NCI-H748 (cell line): ENCODE measurements at regions not wholly inside any gene's neighbourhood (a gene's known extent, or its start where the extent isn't known, plus 50 kb on each side); places are given as distances from the start of the nearest gene placed in this dataset.

Experiments used
- DNase-seq: peaks from one replicate; lab custom pipeline; 2025; ENCODE audit not compliant: unreplicated experiment; lab: John Stamatoyannopoulos, UW

DNA sequence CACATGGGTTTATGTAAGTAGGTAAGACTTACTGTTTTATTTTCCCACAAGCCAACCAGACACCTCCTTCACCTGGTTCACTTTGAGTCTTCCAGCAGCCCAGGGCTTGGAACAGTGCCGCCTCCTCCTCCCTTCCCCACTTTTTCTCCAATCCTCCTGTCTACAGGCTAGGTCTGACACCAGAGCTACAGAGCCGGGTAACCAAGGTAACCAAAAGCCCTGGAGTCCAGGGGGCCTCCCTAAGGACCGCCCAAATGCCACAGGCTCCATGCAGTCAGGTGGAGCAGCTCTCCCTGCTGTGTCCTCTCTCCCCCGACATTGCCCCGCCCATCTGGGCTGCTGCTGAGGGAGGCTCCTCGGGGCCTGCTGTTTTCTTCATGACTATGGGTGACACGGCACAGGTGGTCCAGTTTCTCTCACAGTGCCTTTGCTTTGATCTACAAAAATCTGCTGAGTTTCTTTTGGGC is 138.0 kb upstream of the EFNA5 start:
- peak; percentile 80 for DNase-seq

DNA sequence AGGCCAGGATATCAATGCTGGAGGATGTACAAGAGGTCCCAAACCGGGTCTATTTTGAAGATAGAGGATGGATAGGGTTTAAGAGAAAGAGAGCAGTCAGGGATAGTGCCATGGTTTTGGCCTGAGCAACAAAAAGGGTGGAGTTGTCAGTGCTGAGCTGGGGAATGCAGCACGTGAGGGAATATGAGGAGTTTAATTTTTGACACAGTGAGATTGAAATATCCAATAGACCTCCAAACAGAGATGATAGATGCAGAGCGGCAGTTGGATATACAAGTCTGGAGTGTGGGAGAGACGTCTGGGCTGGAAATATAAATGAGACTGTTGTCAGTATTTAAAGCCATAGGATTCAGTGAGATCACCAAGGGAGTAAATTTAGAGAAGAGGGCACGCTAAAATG is 136.7 kb upstream of the EFNA5 start:
- DNase-seq, result no peak

DNA sequence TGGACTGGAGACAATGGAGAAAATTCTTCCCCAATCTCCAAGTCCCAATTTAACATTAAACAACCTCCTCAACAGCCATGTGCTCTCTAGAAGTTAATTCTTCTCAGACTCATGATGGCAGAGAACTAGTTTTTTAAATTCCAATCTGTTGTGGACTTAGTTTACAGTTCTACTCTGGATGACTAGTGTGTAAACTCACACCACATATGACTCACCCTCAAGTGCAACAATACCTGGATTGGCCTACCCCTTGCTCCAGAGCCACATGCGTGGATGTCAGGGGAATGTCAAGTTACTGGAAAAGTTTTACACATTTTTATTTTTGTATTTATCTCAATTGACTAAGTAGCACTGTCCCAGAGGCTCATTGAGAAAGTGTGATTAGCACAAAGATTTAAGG is 136.0 kb upstream of the EFNA5 start:
- no peak for DNase-seq

DNA sequence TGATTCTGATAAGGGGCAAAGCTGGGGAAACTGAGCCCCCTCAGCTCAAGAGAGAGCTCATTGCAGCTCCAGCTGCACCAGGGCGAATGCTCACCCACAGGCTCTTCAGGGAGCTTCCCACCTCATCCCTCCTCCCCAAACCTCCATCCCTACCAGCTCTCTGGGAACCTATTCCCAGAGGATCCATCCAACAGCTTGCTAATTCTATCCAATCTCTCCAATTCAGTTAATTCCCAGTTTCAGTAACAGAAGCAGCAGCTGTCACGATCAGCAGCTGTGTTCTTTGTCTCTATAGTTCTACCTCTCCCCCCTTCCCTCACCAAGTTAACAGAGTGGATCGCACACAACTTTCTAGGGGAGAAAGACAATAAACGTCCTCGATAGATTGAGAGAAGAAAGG is 135.5 kb upstream of the EFNA5 start:
- peak; percentile 27 for DNase-seq

DNA sequence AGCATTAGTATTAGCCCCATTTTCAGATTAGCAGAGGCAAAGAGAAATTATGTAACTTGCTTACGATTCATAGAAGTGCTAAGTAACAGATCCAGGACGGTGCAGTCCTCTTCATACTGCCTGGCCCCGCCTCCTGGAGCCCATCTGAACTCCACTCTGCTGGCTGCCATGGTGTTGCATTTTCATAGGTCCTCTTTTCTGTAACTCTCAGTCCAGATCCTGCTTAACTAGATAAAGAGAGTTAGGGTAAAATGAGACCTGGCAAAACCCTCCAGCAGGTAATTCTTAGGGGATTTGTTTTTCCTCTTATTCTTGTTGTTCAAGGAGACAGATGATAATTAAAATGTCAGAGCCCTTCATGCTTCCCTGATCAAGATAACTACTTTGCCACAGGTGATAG is 135.1 kb upstream of the EFNA5 start:
- DNase-seq, result peak; percentile 16

DNA sequence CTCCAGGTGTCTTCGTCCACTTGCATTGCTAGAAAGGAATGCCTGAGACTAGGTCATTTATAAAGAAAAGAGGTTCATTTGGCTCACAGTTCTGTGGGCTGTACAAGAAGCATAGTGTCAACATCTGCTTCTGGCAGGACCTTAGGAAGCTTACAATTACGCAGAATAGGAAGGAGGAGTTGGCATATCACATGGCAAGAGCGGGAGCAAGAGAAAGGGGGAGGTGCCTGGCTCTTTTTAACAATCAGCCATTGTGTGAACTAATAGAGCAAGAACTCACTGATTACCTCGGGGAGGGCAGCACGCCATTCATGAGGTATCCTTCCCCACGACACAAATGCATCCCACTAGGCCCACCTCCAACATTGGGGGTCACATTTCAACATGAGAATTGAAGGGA is 134.4 kb upstream of the EFNA5 start:
- no peak for DNase-seq

DNA sequence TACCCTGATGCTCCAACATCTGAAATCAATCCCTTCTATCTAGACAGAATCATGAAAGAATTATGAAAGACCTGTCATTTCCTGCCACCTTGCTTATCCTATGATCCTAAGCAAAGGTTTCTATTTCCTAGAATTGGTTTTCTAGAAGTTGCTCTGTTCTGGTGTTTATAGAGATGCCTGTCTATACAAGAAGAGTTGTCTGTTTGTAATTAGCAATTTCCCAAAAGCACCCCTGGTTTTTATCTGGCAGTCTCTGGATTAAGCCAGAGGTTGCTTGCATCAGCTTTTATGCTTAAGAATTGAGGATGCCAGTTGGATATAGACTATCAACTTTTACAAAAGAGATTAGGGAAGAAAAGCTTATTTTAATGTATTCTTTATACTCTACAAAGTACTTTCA is 133.0 kb upstream of the EFNA5 start:
- DNase-seq, result no peak

DNA sequence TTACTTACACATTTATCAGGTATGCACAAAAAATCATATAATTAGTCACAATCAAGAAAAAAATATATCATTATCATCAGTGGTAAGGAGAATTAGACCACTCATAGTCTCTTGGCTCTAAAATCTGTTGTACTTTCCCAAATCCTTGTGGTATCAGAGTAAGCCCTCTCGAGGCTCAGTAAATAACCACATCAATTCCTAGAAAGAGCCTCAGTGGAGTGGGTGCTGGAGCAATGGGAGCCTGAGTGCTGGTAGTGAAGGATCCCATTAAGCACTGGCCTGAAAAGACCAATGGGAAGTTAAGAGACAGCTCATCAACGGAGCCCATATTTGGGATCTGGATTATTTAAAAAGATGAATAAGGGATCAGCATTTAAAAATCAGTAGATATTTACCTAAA is 130.3 kb upstream of the EFNA5 start:
- DNase-seq, result no peak

DNA sequence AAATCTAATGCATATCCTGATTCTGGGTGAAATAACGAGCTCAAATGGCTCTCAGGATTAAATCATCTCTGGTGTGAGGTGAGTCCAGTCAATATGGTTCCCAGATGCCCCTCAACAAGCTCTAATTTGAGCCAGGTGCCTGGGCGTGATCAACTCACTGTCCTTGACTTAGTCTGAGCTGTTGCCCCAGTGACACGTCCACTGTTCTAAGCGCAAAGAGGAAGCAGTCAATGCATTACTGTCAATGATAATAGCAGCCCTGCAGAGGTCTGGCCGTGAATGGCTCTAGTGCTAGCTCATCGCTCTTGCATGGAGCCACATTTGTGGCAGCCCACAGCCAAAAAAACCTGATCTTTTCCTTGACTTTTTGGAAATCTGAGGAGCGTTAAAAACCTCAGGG is 128.6 kb upstream of the EFNA5 start:
- DNase-seq, result peak; percentile 9

DNA sequence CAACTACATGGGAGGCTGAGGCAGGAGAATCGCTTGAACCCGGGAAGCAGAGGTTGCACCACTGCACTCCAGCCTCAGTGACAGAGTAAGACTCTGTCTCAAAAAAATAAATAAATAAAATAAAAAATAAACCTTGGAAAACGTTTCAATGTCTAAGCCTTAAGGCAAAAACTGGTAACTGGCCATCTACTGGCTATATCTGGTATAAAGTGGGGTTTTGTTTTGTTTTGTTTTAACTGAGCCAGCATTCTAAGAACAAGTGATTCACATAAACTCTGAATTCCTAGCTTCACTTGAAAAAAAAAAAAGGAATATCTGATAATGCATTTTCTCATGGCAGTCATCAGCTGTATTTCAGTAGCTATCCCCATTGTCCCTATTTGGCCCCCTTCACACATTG is 126.1 kb upstream of the EFNA5 start:
- no peak for DNase-seq

DNA sequence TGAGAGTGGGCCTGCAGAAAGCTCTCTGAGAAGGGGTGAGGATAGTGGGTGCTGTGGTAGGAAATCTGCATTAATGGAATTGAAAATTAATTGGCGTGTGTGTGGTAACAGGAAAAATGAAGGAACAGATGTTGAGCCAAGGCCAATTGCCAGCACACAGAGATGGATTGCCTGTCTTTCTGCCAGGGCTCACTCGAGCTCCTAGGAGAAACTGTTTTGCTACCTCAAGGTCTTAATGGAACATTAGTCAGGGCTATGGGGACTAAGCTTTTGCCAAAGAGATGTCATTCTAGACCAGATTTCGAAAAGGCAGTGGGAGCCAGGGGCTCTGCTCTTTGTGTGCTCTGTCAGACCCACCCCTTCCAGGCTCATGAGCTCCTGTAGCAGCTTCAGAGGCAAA is 124.0 kb upstream of the EFNA5 start:
- DNase-seq, result no peak

DNA sequence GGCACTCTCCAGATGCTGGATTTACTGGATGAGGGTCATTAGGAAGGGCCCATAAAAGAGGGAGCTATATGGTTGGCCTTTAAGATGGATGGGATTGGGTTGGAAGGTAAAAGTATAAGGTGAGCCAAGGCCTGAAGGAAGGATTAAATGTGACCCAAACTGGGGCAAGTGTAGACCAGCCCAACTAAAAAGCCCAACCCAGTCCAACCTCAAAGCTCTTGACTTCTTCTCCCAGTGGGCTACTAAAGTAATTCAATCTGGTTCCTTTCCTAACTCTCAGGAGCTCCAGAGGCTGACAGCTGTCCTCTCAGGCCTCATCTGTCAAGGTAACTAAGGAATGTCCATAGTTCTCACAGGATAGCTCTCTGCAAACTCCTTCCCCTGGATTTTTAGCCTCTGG is 122.2 kb upstream of the EFNA5 start:
- no peak for DNase-seq

DNA sequence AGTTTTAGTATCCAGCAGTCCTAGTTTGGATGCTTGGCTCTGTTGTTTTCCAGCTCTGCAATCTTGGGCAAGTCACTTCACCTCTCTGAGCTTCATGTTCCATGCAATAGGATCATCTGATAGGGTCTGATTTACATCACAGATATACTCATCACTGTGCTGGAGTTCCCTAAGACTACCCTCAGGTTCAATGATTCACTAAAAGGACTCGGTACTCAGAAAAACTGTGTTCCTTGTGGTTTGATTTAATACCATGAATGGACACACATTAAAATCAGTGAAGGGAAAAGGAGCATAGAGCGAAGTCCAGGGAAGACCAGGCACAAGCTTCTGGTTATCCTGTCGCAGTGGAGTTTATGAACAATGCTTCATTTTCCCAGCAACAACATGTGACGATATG is 119.9 kb upstream of the EFNA5 start:
- no peak for DNase-seq

DNA sequence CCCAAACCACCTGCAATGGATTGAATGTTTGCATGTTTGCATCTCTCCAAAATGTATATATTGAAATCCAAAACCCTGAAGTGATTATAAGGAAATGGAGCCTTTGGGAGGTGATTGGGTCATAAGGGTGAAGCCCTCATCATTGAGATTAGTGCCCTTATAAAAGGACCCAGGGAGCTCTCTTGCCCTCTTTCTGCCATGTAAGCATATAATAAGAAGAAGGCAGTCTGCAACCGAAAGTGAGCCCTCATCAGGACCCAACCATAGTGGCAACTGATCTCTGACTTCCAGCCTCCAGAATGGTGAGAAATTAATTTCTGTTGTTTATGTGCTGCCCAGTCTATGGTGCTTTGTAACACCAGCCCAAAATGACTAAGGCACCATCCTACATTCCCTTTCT is 115.7 kb upstream of the EFNA5 start:
- DNase-seq, result no peak

DNA sequence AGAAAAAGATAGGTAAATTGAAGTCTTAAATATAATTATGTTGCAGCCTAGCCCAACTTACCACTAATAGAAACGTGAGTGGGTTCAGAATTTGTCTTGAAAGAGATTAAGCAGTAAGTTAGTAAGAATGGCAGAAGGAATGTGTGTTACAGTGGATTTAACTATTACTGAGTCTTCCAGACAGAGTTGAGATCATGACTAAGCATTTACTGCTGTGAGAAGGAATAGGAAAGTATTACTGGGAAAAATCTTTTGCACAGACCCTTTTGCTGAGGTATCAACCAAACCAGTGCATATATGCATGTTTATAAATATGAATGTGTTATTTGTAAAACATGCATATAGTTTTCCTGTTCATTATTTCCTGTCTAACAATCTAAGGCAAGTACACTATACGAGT is 112.8 kb upstream of the EFNA5 start:
- DNase-seq, result no peak

DNA sequence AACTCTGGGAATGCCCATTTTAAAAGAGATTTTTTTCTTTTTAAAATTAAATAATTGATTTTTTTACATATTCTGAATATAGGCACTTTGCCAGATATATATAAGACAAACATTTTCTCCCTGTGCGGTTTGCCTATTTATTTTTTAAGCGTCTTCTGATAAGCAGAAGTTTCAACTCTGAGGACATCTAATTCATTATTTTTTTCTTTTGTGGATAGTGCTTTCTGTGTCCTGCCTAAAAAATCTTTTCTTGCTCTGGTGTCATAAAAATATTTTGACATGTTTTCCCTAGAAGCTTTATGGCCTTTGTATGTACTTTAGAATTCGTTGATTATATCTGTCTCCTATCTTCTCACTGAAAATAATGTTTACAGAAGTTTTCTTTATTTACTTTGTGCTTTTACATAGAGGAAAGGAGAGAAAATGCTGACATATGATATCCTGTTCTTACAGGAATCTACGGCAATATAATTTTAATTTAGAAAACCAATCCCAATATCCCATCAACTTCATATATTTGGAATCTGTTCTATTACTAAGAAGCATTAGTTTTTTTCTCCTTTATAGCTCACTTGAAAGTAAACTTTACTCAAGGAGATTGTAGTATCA is 111.9 kb upstream of the EFNA5 start:
- DNase-seq, result no peak

DNA sequence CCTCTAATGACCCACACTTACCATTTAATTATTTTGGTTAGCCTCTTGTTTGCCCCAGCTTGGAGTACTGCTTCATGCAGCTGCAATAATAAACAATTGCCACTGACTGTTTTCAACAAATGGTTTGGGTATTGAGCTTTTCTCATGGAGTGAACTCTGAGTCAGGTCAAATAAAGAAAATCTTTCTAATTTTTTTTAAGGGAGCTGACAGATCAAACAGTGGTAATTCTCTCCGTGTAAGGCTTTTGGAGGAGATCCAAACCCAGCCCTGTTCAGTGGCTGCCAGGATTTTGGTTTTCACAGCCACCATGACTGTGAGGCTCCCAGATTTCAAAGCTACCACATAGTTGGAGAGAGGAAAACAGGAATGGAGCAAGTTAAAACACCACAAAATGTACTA is 110.7 kb upstream of the EFNA5 start:
- DNase-seq, result no peak

DNA sequence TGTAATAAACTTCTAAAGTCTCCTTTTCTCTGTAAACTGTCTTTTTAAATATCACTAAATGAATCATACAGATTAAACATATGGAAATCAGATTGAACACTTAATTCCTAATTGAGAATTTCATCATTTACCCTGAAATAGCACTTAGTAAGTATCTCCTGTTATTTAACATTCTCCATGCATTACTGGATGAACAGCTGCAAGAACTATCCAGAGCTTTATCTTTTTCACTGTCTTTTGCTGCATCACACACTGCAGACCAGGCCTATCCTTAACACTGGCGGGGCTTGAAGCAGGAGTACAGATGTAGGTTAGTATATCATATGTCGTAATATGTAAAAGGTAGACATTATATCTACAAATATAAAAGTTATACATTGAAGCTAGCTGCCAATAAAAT is 108.7 kb upstream of the EFNA5 start:
- no peak for DNase-seq

DNA sequence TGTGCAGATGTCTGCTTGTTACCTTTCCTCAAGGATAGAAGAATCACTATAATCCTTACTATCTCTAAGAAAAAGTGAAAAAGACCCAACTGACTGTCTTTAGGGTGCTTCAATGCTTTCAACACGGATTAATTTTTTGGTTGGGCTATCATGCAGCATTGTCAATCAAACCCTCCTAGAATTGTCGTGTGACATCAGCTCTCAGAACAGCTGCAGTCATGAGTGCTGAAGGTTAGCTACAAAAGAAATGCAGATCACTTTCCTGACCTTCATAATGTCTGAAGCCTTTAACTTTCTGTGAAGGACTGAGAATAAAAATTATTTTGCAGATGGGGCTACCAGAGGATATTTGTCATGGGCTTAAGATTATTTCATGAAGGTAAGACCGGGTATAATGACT is 107.9 kb upstream of the EFNA5 start:
- DNase-seq, result no peak

DNA sequence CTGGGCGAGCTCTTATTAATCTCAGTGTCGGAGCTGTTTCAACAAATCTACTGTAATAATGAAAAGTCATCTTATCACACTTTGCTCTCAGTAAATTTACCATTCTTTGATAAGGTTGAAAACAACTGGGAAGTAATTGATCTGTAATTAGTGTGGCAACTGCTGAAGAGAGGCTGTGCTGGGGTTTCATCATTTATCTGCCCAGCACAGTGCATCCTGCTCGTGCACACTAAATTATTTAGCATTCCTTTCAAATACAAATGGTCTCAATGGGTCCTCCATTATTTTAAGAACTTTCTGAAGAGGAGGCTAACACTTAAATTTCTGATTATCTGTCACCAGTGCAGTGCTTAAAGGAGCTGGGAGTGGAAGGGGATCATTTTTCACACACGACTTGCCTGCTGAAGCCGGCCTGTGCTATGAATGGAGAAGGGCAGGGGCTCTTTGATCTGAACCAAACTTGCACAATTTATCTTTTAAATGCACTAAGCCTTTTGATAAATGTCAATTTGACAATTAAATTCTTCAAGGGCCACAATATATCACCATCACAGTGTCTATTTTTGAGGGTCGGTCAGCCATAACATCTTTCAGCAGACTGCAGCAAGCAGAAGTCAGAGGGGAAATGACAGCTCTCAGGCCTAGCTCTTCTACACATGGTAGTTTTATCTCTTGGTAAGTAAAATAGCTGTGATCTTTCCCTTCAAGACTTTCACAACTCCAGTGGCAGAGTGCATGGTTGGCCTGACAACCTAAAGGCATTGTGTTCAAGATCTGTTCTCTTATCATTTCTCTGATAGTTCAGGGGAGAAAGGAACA is 106.4 kb upstream of the EFNA5 start:
- DNase-seq, result no peak

DNA sequence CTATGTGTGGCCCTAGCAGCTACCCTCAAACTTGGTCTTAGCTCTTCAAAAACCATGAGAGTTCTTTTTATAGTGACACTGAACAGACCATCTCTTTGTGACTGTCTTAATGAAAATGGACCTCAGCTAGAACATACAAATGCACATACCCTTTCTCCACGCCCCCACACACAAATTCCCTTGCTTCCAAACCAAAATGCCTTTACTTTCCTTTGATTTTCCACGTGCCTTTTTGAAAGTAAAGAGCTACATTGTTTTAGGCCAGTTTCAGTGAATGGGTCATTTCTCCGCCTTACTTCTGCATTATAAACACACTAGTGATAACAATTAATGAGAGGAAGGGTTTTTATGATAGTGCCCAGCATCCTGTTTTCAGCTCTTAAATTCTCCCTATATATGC is 105.8 kb upstream of the EFNA5 start:
- DNase-seq, result no peak

DNA sequence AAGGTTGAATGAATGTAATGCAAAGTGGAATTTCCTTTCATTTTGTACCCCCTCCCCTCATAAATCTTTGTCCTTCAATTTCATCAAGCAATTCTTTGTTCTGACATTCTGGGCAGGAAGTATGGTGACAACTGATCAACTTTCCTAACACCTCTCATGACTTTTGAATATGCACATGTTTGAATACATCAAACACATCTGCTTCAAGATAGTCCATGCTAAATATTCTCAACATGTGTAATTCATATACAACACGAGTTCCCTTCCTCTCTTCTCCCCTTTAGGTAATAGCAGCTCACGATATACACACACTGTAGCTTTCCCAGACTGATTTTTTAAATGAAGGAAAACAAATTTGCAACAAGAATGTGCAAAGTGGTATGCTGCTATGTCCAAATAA is 103.6 kb upstream of the EFNA5 start:
- no peak for DNase-seq

DNA sequence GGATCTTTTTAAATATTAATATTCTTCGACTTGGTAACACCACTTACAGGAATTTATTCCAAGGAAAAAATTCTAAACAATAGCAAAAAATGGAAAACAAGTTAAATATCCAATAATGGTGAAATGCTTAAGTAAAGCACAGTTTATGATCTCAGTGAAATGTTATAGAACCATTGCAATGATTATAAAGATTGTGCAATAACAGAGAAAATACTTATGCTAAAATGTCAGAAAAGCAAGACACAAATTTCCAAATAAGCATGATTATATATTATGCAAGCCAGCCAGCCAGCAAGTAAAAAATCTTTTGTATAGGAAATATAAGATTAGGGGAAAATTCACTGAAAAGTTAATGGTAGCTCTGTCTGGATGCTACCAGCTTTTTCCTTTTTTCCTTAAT is 102.7 kb upstream of the EFNA5 start:
- DNase-seq, result no peak
